GM18498 (cell line): ENCODE measurements at regions not wholly inside any gene's neighbourhood (a gene's known extent, or its start where the extent isn't known, plus 50 kb on each side); places are given as distances from the start of the nearest gene placed in this dataset.

ENCODE experiments used
- ATAC-seq: cut with Tn5 transposase; IDR thresholded peaks from one replicate; pipeline ENCODE4 v1.9.1; 2021; ENCODE audit warnings: mild to moderate bottlenecking, moderate library complexity; ENCODE audit not compliant: unreplicated experiment

DNA sequence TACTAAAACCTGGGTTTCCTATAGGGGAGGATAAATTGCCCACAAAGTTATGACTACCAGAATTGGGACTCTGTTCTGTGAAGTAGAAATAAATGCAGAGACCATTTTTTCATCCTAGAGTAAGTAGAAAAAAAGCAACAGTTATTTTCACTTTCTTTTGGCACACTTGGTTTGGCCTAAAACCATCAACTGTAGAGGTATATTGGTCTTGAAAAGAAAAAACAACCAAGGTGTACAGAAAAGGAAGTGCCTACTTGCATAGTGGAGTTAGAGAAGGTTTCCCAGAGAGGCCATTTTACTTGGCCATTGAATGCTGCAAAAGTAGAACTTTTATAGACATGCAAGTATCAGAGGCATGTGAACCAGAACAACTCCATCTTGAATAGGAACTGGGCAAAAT, 89.4 kb upstream of the TACR1 start:
- ATAC-seq: peak; percentile 53

GRCh38 chr2:75287624-75288316, 88.5 kb upstream of the TACR1 start:
- peak; percentile 73 for ATAC-seq

DNA sequence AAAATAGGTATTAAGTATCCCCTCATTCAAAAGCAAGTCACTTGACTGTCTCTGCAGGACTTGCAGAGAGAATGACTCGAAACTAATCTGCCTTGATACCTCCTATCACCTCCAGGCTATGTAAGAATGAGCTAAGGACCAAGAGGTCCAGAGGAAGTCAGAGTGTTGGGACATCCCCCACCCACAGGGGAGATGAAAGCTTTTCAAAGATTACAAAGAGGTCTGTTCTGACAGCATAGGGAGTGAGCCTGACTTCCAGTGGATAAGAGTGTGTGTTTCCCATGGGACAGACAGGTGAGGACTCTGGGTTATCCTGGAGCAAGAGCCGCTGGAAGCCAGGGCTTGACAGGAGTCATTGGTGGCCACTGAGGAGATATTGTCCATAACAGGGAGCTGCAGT, 85.0 kb upstream of the TACR1 start:
- no peak for ATAC-seq

GRCh38 chr2:75278821-75279379, 79.6 kb upstream of the TACR1 start:
- no peak for ATAC-seq

DNA sequence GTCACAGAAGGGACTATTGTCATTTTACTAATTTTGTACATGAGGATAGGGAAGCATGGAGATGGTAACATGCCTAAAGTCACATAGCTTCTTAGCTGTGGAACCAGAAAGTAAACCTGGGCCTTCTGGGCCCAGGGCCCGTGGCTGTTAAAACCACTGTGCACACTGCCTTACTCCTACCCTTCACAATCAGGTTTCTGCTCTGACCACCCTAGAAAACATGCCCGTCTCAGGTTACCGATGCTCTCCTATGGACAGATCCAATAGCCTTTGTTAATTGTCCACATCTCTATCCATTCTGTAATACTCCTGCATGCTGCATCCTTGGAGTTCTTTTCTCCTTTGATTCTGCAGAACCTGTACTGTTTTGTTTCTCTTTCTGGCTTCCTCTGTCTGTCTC, 79.0 kb upstream of the TACR1 start:
- no peak for ATAC-seq

GRCh38 chr2:75277111-75277510, 77.8 kb upstream of the TACR1 start:
- no peak for ATAC-seq

GRCh38 chr2:75276093-75277029, 77.0 kb upstream of the TACR1 start:
- ATAC-seq: no peak

- ATAC-seq: no peak
Measured at GRCh38 chr2:75274936-75275335, 75.6 kb upstream of the TACR1 start.

DNA sequence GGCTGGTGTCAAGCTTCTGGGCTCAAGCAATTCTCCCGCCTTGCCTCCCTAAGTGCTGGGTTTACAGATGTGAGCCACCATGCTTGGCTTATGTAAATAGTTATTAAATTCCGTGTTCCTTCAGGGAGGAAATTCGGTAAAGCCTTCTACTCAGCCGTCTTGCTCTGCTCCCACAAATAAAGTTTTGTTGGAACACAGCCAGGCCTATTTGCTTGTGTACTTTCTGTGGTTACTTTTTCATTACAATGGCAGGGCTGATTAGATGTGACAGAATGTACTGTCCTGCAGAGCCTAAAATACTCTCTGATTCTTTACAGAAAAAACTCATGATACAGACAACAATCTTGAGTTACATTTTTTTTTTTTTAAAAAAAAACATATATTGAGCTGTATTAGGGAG, 68.8 kb upstream of the TACR1 start:
- no peak for ATAC-seq

GRCh38 chr2:75261923-75262322, 62.6 kb upstream of the TACR1 start:
- no peak for ATAC-seq

DNA sequence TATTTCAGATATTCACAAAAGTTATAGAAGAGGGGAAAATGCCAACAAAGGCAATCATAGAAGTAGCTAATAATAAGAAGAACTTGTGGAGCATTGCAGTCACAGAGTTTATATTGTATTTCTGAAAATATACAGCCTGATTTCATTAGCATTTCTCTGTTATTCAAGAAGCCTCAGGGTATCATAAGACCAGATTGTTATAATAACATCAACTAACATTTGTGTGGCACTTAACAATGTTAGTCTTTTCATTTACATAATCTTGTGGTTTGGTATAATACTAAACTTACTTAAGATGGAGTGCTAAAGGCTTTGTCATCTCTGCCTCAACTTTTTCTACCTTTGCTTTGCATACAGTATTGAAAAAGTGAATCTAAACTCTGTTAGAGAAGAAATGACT, 61.6 kb upstream of the TACR1 start:
- no peak for ATAC-seq

DNA sequence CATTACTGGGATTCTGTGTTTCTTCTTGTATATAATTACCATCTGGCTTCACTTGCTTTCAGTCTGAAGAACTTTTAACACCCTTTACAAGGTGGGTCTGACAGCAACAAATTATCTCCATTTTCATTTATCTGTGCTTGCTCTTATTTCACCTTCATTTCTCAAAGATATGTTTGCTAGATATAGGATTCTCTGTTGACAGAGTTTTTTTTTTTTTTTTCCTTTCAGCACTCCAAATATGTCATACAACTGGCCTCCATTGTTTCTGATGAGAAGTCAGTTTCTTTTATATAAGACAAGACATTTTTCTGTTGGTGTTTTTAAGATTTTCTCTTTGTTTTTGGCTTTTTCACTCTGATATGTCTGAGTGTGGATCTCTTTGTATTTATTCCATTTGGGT, 59.3 kb upstream of the TACR1 start:
- ATAC-seq: no peak

- peak; percentile 43 for ATAC-seq
Measured at GRCh38 chr2:75256485-75256884, 57.2 kb upstream of the TACR1 start.

DNA sequence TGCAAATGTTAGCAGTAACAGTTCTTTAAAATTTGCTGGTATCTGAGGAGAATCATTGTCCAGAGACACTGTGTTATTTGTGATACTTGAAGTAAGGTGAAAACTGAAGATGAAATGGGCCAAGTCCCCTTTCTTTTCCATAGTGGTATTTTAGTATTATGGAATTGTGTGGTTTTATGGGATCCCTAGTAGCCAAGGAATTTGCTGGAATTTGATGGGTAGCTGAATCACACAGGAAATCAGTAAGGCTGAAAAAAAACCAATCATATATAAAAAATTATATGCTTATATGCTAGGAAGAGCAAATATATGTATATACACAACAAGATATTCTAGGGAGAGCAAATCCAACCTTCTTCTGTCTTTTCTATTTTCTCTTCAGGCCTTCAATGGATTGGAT, 54.2 kb upstream of the TACR1 start:
- ATAC-seq: no peak

- ATAC-seq: no peak
Measured at GRCh38 chr2:75251896-75252295, 52.6 kb upstream of the TACR1 start.
